ENCODE measurements at regions not wholly inside any gene's neighbourhood (a gene's known extent, or its start where the extent isn't known, plus 50 kb on each side); places are given as distances from the start of the nearest gene placed in this dataset.

DNA sequence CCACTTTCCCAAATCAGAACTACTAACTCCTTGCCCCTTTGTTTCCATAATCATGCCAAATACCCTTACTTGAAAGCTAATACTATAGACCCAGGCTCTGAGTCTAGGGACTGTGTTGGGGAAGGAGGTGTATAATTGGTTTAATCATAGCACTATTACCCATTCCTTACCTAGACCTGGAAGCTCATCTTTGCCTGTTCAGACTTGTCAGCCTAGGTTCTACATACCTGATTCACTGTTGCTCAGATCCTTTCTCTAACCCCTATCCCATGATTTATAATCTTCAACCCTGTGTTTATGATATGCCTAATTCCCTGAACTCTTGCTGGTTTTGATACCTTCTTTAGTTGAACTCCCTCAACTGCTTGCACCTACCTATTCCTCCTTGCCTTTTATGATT is 123.1 kb upstream of the GRIA3 start:
- TF ChIP-seq POLR2A (IDR thresholded peaks at IDR 0.05; ENCODE audit: low read depth, low read length) (no peak), POLR2AphosphoS5 (IDR thresholded peaks at IDR 0.05; ENCODE audit: low read depth, low read length) (no peak), POU2F2 (IDR thresholded peaks at IDR 0.05; ENCODE audit: low read depth, low read length) (no peak), TAF1 (IDR thresholded peaks at IDR 0.05; ENCODE audit: low read depth, low read length) (no peak), SPI1 (IDR thresholded peaks at IDR 0.05; ENCODE audit: low read depth, low read length) (no peak), PAX5 (IDR thresholded peaks at IDR 0.05; ENCODE audit: insufficient read depth, low read length, severe bottlenecking) (no peak)
